ENCODE measurements at regions not wholly inside any gene's neighbourhood (a gene's known extent, or its start where the extent isn't known, plus 50 kb on each side); places are given as distances from the start of the nearest gene placed in this dataset.

GRCh38 chr2:240349133-240350005 lies 86.1 kb upstream of the GPC1 start:
- no peak overlapping the region for H3K4me3 ChIP-seq (ENCODE audit: low read depth, low read length, poor library complexity, severe bottlenecking)
- peaks cover 10% of the 10 kb centered on the region for H3K9me3 ChIP-seq (ENCODE audit: low read depth, low read length, poor library complexity, severe bottlenecking)
- TF ChIP-seq CTCF (conservative IDR thresholded peaks at IDR 0.05; ENCODE audit: low read depth, low read length) (no peak), EZH2 (IDR thresholded peaks at IDR 0.05; ENCODE audit: borderline replicate concordance, low read depth, low read length, poor library complexity, severe bottlenecking) (no peak)
- intact Hi-C loops (cut with micrococcal nuclease; ENCODE audit: unreplicated experiment) = no loop called here
- H3K27me3 ChIP-seq (replicated peaks; ENCODE audit: insufficient read depth, low read depth, low read length, poor library complexity) = no peaks in the 10 kb centered on the region
- DNase-seq (ENCODE audit: low spot score) = no peak
- ChIA-PET POLR2A (ENCODE audit: low non-redundant PET) (no interaction called here), CTCF (no interaction called here)
- no peaks in the 10 kb centered on the region for H3K4me1 ChIP-seq (ENCODE audit: insufficient read depth, low read length, poor library complexity, severe bottlenecking)
- no TSS peak for BruUV-seq (replicated peaks)
- no peak overlapping the region for H3K27ac ChIP-seq (ENCODE audit: low read depth, low read length, poor library complexity, severe bottlenecking)
- no peaks in the 10 kb centered on the region for H3K36me3 ChIP-seq (ENCODE audit: insufficient read depth, low read length, poor library complexity, severe bottlenecking)

GRCh38 chr2:240350006-240350355 lies 85.5 kb upstream of the GPC1 start:
- CTCF ChIA-PET = no interaction called here
- no peaks in the 10 kb centered on the region for H3K36me3 ChIP-seq (ENCODE audit: insufficient read depth, low read length, poor library complexity, severe bottlenecking)
- no peaks in the 10 kb centered on the region for H3K4me1 ChIP-seq (ENCODE audit: insufficient read depth, low read length, poor library complexity, severe bottlenecking)
- intact Hi-C loops (cut with micrococcal nuclease; ENCODE audit: unreplicated experiment) = no loop called here
- POLR2A ChIA-PET (ENCODE audit: low non-redundant PET) = no interaction called here
- no peak overlapping the region for H3K4me3 ChIP-seq (ENCODE audit: low read depth, low read length, poor library complexity, severe bottlenecking)
- TF ChIP-seq CTCF (conservative IDR thresholded peaks at IDR 0.05; ENCODE audit: low read depth, low read length) = no peak
- TF ChIP-seq EZH2 (IDR thresholded peaks at IDR 0.05; ENCODE audit: borderline replicate concordance, low read depth, low read length, poor library complexity, severe bottlenecking) = no peak
- H3K27me3 ChIP-seq (replicated peaks; ENCODE audit: insufficient read depth, low read depth, low read length, poor library complexity) = no peaks in the 10 kb centered on the region
- no TSS peak for BruUV-seq (replicated peaks)
- H3K27ac ChIP-seq (ENCODE audit: low read depth, low read length, poor library complexity, severe bottlenecking) = no peak overlapping the region
- peaks cover 8% of the 10 kb centered on the region for H3K9me3 ChIP-seq (ENCODE audit: low read depth, low read length, poor library complexity, severe bottlenecking)
- DNase-seq (ENCODE audit: low spot score) = no peak

GRCh38 chr2:240350696-240351087 lies 84.8 kb upstream of the GPC1 start:
- Histone ChIP-seq H3K4me1 (ENCODE audit: insufficient read depth, low read length, poor library complexity, severe bottlenecking) (no peaks in the 10 kb centered on the region), H3K36me3 (ENCODE audit: insufficient read depth, low read length, poor library complexity, severe bottlenecking) (no peaks in the 10 kb centered on the region), H3K27me3 (replicated peaks; ENCODE audit: insufficient read depth, low read depth, low read length, poor library complexity) (no peaks in the 10 kb centered on the region), H3K9me3 (ENCODE audit: low read depth, low read length, poor library complexity, severe bottlenecking) (peaks cover under 1% of the 10 kb centered on the region), H3K4me3 (ENCODE audit: low read depth, low read length, poor library complexity, severe bottlenecking) (no peak overlapping the region), H3K27ac (ENCODE audit: low read depth, low read length, poor library complexity, severe bottlenecking) (no peak overlapping the region)
- intact Hi-C loops (cut with micrococcal nuclease; ENCODE audit: unreplicated experiment) = no loop called here
- POLR2A ChIA-PET (ENCODE audit: low non-redundant PET) = no interaction called here
- TF ChIP-seq CTCF (conservative IDR thresholded peaks at IDR 0.05; ENCODE audit: low read depth, low read length) (no peak), EZH2 (IDR thresholded peaks at IDR 0.05; ENCODE audit: borderline replicate concordance, low read depth, low read length, poor library complexity, severe bottlenecking) (no peak)
- no peak for DNase-seq (ENCODE audit: low spot score)
- BruUV-seq (replicated peaks) = no TSS peak
- CTCF ChIA-PET = no interaction called here

All from A673 (cell line).